OCI-LY1 (cell line): ENCODE measurements at regions not wholly inside any gene's neighbourhood (a gene's known extent, or its start where the extent isn't known, plus 50 kb on each side); places are given as distances from the start of the nearest gene placed in this dataset.

Source experiments
- H2AFZ ChIP-seq: fragments of 200-600 bp; sonication (generic), shearing (Covaris generic); 2 replicates; pipeline ENCODE4 v1.6.0; 2014; ENCODE audit warnings: antibody characterized with exemption, mild to moderate bottlenecking, low read length
- H3F3A ChIP-seq: fragments of 200-600 bp; sonication (generic), shearing (Covaris generic); 2 replicates; pipeline ENCODE4 v1.6.0; 2014; ENCODE audit warnings: mild to moderate bottlenecking, antibody characterized with exemption, low read length, moderate library complexity; ENCODE audit not compliant: insufficient read depth
- H3K27ac ChIP-seq: fragments of 200-600 bp; sonication (generic); 2 replicates; pipeline ENCODE4 v1.5.1; 2014; ENCODE audit warnings: low read length, mixed run types, mild to moderate bottlenecking, low read depth; ENCODE audit not compliant: poor library complexity, severe bottlenecking
- H3K27me3 ChIP-seq: fragments of 200-600 bp; sonication (generic); 2 replicates; pipeline ENCODE4 v1.6.0; 2014; ENCODE audit warnings: antibody characterized with exemption, mild to moderate bottlenecking, low read length, moderate library complexity; ENCODE audit not compliant: insufficient read depth
- H3K36me3 ChIP-seq: fragments of 200-600 bp; sonication (generic); 2 replicates; pipeline ENCODE4 v1.6.1; 2014; ENCODE audit warnings: mild to moderate bottlenecking, antibody characterized with exemption, low read length, moderate library complexity, mixed read lengths; ENCODE audit not compliant: insufficient read depth
- H3K4me1 ChIP-seq: fragments of 200-600 bp; sonication (generic); 2 replicates; pipeline ENCODE4 v1.5.1; 2014; ENCODE audit warnings: mild to moderate bottlenecking, low read length, moderate library complexity; ENCODE audit not compliant: insufficient read depth, severe bottlenecking
- H3K4me2 ChIP-seq: fragments of 200-600 bp; sonication (generic), shearing (Covaris generic); 2 replicates; pipeline ENCODE4 v1.6.1; 2014; ENCODE audit warnings: low read length
- H3K4me3 ChIP-seq: fragments of 200-600 bp; sonication (generic); 2 replicates; pipeline ENCODE4 v1.5.1; 2014; ENCODE audit warnings: low read length, low read depth, mild to moderate bottlenecking, mixed read lengths; ENCODE audit not compliant: poor library complexity, severe bottlenecking
- H3K79me2 ChIP-seq: fragments of 200-600 bp; shearing (Covaris generic); 2 replicates; pipeline ENCODE4 v1.6.1; 2016; ENCODE audit warnings: mixed run types, low read length, mixed read lengths; ENCODE audit not compliant: insufficient read depth
- H3K9ac ChIP-seq: fragments of 200-600 bp; sonication (generic), shearing (Covaris generic); 2 replicates; pipeline ENCODE4 v1.6.1; 2014; ENCODE audit warnings: mild to moderate bottlenecking, low read length, mixed read lengths
- H3K9me2 ChIP-seq: fragments of 200-600 bp; sonication (generic), shearing (Covaris generic); 2 replicates; pipeline ENCODE4 v1.6.1; 2014; ENCODE audit warnings: low read depth, mild to moderate bottlenecking, low read length, mixed read lengths
- H3K9me3 ChIP-seq: fragments of 200-600 bp; shearing (Covaris generic); 2 replicates; pipeline ENCODE4 v1.6.1; 2014; ENCODE audit warnings: low read length, mixed read lengths
- H4K20me1 ChIP-seq: fragments of 200-600 bp; sonication (generic), shearing (Covaris generic); 2 replicates; pipeline ENCODE4 v1.6.0; 2016; ENCODE audit warnings: mild to moderate bottlenecking, low read length; ENCODE audit not compliant: insufficient read depth
- EZH2 ChIP-seq: fragments of 200-600 bp; sonication (generic), shearing (Covaris generic); IDR thresholded peaks from 2 replicates; pipeline ENCODE4 v1.8.0; 2017; ENCODE audit warnings: borderline replicate concordance, mixed run types, mild to moderate bottlenecking, antibody characterized with exemption, low read length, moderate library complexity, mixed read lengths
- TF ChIP-seq, protein P1 (sequence below): fragments of 200-600 bp; sonication (generic), shearing (Covaris generic); IDR thresholded peaks from 2 replicates; pipeline ENCODE4 v1.5.1; 2017; ENCODE audit warnings: mild to moderate bottlenecking, antibody characterized with exemption, low read length, moderate library complexity, mixed read lengths

GRCh38 chr5:11962122-11962521 lies 57.9 kb upstream of the CTNND2 start:
- Histone ChIP-seq H3K4me1 (no peaks in the 10 kb centered on the region), H3K9ac (no peak overlapping the region), H3K4me2 (no peak overlapping the region), H3K4me3 (no peak overlapping the region), H3K79me2 (no peaks in the 10 kb centered on the region), H4K20me1 (no peaks in the 10 kb centered on the region), H3K9me2 (no peaks in the 10 kb centered on the region), H3K9me3 (no peaks in the 10 kb centered on the region), H3K36me3 (no peaks in the 10 kb centered on the region), H3F3A (no peaks in the 10 kb centered on the region), H3K27me3 (no peaks in the 10 kb centered on the region), H2AFZ (no peak overlapping the region), H3K27ac (no peak overlapping the region)
- TF ChIP-seq EZH2 = no peak
- TF ChIP-seq, protein P1, sequence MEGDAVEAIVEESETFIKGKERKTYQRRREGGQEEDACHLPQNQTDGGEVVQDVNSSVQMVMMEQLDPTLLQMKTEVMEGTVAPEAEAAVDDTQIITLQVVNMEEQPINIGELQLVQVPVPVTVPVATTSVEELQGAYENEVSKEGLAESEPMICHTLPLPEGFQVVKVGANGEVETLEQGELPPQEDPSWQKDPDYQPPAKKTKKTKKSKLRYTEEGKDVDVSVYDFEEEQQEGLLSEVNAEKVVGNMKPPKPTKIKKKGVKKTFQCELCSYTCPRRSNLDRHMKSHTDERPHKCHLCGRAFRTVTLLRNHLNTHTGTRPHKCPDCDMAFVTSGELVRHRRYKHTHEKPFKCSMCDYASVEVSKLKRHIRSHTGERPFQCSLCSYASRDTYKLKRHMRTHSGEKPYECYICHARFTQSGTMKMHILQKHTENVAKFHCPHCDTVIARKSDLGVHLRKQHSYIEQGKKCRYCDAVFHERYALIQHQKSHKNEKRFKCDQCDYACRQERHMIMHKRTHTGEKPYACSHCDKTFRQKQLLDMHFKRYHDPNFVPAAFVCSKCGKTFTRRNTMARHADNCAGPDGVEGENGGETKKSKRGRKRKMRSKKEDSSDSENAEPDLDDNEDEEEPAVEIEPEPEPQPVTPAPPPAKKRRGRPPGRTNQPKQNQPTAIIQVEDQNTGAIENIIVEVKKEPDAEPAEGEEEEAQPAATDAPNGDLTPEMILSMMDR = no peak

- Histone ChIP-seq H3K4me2 (no peak overlapping the region), H3K9me2 (no peaks in the 10 kb centered on the region), H3K9ac (no peak overlapping the region), H3K36me3 (no peaks in the 10 kb centered on the region), H3K4me1 (no peaks in the 10 kb centered on the region), H3F3A (no peaks in the 10 kb centered on the region), H3K27ac (no peak overlapping the region), H3K4me3 (no peak overlapping the region), H4K20me1 (no peaks in the 10 kb centered on the region), H3K9me3 (no peaks in the 10 kb centered on the region), H3K27me3 (no peaks in the 10 kb centered on the region), H2AFZ (no peak overlapping the region), H3K79me2 (no peaks in the 10 kb centered on the region)
- no peak for TF ChIP-seq EZH2
- TF ChIP-seq, protein P1 = no peak
Observed at GRCh38 chr5:11958321-11958720, 54.1 kb upstream of the CTNND2 start.

DNA sequence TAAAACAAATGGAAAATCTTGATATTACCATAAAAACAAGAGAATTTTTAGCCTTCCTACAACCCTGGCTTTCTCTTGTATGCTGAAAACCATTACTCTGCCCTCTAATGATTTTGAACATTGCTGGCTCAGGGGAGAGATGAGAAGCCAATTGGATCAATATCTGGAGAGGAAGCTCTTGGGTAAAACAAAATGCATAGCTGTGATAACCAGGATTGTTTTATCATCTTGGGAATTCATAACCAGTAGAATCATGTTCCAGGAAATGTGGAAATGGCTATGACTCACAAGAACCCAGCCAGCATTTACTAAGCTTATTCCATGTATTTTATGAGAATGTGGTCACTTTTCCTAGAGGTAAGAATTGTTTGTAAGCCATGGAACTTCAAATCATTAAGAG lies 51.1 kb upstream of the CTNND2 start:
- Histone ChIP-seq H3K4me3 (no peak overlapping the region), H3K4me1 (no peaks in the 10 kb centered on the region), H3K27me3 (no peaks in the 10 kb centered on the region), H4K20me1 (no peaks in the 10 kb centered on the region), H3K4me2 (no peak overlapping the region), H3K36me3 (no peaks in the 10 kb centered on the region), H3K9me2 (no peaks in the 10 kb centered on the region), H3K27ac (no peak overlapping the region), H3K79me2 (no peaks in the 10 kb centered on the region), H3F3A (no peaks in the 10 kb centered on the region), H3K9ac (no peak overlapping the region), H3K9me3 (no peaks in the 10 kb centered on the region), H2AFZ (no peak overlapping the region)
- no peak for TF ChIP-seq EZH2
- TF ChIP-seq, protein P1 = no peak
